ENCODE measurements at regions not wholly inside any gene's neighbourhood (a gene's known extent, or its start where the extent isn't known, plus 50 kb on each side); places are given as distances from the start of the nearest gene placed in this dataset.
A peak's percentile ranks its signal among the peaks of the same experiment; 100 is the strongest.

GRCh38 chr17:68172461-68172954 lies 75.3 kb upstream of the AMZ2 start:
- no peaks in the 10 kb centered on the region for H3K9me3 ChIP-seq
- no peaks in the 10 kb centered on the region for H3K27me3 ChIP-seq
- peak; percentile 78 for DNase-seq
- intact Hi-C loops (cut with DNase I), result loop anchor here (1.0 to 5.0 kb wide), 2 partner anchors 28 to 290 kb away; no protein-coding TSS in a partner anchor
- no peak overlapping the region for H3K4me3 ChIP-seq
- TF ChIP-seq CTCF (IDR thresholded peaks at IDR 0.05), result peak; percentile 72 to 98 (median 92)
- TF ChIP-seq POLR2AphosphoS5 (IDR thresholded peaks at IDR 0.05), result no peak
- WGBS, 2 donors, result 22 to 35% methylated on average over 13 of the region's 13 CpGs
- H3K4me1 ChIP-seq, result no peaks in the 10 kb centered on the region
- no peaks in the 10 kb centered on the region for H3K36me3 ChIP-seq
- no peak overlapping the region for H3K27ac ChIP-seq

GRCh38 chr17:68175416-68175815 lies 72.4 kb upstream of the AMZ2 start:
- 95 to 96% methylated on average over 2 of the region's 2 CpGs for WGBS, 2 donors
- Histone ChIP-seq H3K27ac (no peak overlapping the region), H3K27me3 (no peaks in the 10 kb centered on the region), H3K36me3 (no peaks in the 10 kb centered on the region), H3K4me1 (no peaks in the 10 kb centered on the region), H3K4me3 (no peak overlapping the region), H3K9me3 (no peaks in the 10 kb centered on the region)
- no peak for TF ChIP-seq CTCF (IDR thresholded peaks at IDR 0.05)
- no peak for TF ChIP-seq POLR2A (IDR thresholded peaks at IDR 0.05)
- no peak for TF ChIP-seq POLR2AphosphoS5 (IDR thresholded peaks at IDR 0.05)
- no peak for TF ChIP-seq EP300 (IDR thresholded peaks at IDR 0.05)
- intact Hi-C loops (cut with DNase I), result no loop called here
- no peak for DNase-seq

- Histone ChIP-seq H3K4me3 (no peak overlapping the region), H3K36me3 (no peaks in the 10 kb centered on the region), H3K27me3 (no peaks in the 10 kb centered on the region), H3K27ac (no peak overlapping the region), H3K9me3 (no peaks in the 10 kb centered on the region), H3K4me1 (no peaks in the 10 kb centered on the region)
- intact Hi-C loops (cut with DNase I), result no loop called here
- TF ChIP-seq POLR2A (IDR thresholded peaks at IDR 0.05) (no peak), CTCF (IDR thresholded peaks at IDR 0.05) (no peak), POLR2AphosphoS5 (IDR thresholded peaks at IDR 0.05) (no peak), EP300 (IDR thresholded peaks at IDR 0.05) (no peak)
- 67 to 95% methylated on average over 3 of the region's 3 CpGs for WGBS, 2 donors
- no peak for DNase-seq
These were observed 71.9 kb upstream of the AMZ2 start for GRCh38 chr17:68175905-68176304.

GRCh38 chr17:68176718-68177117 lies 71.1 kb upstream of the AMZ2 start:
- no peak for DNase-seq
- intact Hi-C loops (cut with DNase I), result no loop called here
- WGBS, 2 donors, result 62 to 80% methylated on average over 4 of the region's 4 CpGs

More at GRCh38 chr17:68176718-68177117, 71.1 kb upstream of the AMZ2 start:
- H3K27me3 ChIP-seq, result no peaks in the 10 kb centered on the region
- H3K36me3 ChIP-seq, result no peaks in the 10 kb centered on the region
- no peak overlapping the region for H3K4me3 ChIP-seq
- no peaks in the 10 kb centered on the region for H3K9me3 ChIP-seq
- H3K4me1 ChIP-seq, result no peaks in the 10 kb centered on the region
- H3K27ac ChIP-seq, result no peak overlapping the region
- TF ChIP-seq POLR2A (IDR thresholded peaks at IDR 0.05) (no peak), EP300 (IDR thresholded peaks at IDR 0.05) (no peak), CTCF (IDR thresholded peaks at IDR 0.05) (no peak), POLR2AphosphoS5 (IDR thresholded peaks at IDR 0.05) (no peak)
